ENCODE measurements at regions not wholly inside any gene's neighbourhood (a gene's known extent, or its start where the extent isn't known, plus 50 kb on each side); places are given as distances from the start of the nearest gene placed in this dataset.
"Not testable (repeated sequence)": the region's sequence is repeated elsewhere in the genome, so short reads cannot be mapped to it uniquely, and the experiment has no call there.

DNA sequence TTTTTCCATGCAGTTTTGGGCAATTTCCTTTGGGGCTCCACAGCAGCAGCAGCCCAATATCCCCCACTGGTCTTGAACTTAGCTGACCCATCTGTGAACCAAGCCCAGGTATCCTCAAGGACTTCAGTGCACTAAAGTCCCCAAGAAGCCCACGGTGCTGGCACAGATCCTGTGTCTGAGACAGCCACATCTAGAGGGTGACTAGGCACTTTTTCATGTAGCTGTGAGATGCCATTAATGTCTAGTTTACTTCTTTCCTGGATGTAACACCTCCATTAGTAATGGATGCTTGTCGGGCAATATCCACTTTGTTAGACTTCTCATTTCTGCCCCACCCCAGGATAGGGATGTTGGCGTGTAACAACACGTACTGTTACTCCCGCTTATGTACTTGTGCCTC is 117.9 kb downstream of the GPCPD1 start:
- no peak for DNase-seq

DNA sequence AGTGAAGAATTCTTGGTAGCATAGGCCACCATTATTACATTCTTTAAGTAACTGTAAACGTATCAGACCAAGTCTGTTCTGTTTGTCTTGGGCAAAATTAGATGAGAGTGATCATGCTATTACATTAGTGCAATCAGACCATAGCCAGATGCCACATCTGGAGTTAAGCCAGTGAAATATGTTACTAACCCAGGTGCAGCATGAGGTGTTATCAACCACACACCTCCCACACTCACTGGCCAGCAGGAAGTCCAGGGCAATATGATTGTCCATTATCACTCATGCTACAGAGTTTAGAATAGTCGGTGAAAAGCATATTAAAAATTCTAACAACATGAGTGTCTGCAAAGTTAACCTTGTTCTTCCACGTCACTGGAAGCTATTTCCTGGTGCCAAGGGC is 119.4 kb downstream of the GPCPD1 start:
- DNase-seq, result no peak

DNA sequence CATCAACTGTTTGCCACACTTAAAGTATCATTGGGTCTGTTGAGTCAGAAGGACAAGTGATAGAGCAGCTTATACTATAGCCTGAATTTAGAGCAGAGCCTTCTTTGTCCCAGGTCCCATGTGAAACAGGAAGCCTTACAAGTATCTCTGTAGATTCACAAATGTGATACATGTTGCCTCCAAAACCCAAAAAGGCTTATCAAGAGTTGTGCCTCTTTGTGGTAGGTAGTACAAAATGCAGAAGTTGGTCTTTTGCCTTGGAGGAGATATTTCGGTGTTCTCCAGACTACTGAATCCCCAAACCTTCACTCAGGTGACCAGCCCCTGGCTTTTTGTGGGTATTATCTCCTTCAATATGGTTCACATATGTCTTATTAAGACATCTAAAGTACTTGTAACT is 121.2 kb downstream of the GPCPD1 start:
- no peak for DNase-seq

DNA sequence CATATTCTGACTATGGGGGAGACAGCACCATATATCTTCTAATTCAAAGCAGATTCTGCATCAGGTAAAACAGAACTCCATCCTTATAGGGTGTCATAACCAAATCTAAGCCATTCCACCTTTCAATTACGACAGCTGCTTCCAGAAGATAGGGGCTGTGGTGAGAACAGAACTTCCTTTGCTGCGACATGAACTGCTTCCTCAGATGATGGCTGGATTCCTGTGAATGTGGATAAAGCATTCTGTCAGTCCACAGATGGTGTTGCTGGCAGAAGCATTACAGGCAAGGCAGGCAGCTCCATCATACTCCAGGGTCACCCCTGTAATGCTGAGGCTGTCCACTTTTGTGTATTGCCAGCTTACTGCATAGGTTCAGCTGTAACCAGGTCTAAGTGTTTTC is 122.0 kb downstream of the GPCPD1 start:
- DNase-seq, result no peak

DNA sequence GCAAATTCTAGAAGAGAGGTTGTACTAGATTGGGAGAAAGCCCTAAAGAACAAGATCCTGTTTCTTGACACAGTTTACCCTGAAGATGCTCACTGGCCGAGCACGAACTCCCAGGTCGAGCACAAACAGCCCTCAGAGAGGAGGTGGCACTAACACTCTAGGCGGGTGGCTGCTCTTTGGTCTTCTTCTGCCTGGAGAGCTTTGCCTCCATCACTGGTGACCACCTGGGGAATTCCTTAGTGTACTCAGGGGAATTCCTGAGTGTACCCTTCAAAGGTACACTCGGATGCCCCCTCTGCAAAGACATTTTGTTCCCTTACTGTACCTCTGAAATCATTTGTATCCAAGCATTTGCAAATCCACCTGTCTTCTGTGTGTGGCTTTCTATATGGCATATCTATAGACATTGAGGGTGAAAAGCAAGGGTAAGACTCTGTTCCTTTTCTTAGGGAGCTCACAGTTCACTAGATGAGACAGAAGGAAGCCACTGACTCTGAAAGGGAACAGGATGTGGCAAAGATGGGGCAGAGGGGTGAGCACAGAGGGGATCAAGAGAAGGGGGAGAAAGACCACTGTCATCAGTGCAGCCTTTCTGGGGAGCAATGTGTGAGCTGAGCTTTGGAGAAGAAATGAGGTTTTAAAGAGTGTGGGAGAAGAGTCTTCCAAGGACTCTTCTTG is 124.3 kb downstream of the GPCPD1 start:
- no peak for DNase-seq

DNA sequence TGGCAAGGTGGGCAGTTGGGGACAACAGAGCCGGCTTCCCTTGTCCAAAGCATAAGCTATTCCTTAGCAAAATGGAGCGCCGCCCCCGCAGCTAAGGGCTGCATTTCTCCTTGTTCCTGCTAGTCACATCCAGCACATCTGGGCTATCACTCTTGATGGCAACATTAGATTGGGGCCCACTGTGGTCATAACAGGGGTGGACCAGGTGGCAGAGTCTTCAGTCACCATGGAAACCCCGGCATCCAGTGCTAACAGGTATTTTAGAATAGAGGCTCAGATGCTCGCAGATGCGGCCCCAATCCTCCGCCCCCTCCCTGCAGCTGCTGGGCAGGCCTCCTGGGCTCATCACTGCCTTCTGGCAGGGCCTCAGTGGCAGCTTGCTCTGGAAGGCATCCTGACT is 125.9 kb downstream of the GPCPD1 start:
- DNase-seq, result no peak

DNA sequence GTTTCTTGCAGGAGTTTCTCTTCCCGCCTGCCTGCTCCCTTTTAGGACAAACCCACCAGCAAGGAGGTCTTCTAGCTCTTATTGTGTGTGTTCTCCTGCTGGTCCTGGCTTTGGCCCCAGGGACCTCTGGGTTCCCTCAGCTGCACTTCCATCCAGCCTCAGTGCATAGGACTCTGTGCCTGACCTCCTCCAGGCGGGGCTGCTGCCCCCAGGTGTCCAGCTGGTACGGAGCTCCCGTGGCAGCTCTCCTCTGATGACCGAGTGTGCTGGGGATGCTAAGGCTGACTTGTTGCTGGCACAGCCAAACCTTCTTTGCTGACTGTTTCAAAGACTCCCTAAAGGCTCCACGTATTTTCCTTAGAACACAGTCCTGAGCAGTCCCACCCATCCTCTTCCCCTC is 126.5 kb downstream of the GPCPD1 start:
- no peak for DNase-seq

DNA sequence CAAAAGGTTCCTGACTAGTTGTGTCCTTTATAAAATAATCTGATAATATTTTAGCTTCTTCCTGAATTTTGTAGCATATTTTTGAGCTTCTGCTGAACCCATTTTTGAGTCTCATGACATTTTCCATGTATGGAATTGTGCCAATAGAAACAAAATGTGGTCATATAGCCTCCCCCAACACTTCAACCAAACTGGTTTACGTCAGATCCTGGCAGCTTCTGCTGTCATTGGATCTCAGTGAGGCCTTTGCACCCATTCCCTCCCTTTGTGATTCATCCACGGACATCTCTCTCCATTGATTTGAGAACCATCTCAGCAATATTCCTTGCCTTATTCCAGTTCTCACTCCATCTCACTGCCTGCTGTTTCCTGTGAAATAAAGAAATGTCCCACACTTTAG is 128.0 kb downstream of the GPCPD1 start:
- DNase-seq, result no peak

DNA sequence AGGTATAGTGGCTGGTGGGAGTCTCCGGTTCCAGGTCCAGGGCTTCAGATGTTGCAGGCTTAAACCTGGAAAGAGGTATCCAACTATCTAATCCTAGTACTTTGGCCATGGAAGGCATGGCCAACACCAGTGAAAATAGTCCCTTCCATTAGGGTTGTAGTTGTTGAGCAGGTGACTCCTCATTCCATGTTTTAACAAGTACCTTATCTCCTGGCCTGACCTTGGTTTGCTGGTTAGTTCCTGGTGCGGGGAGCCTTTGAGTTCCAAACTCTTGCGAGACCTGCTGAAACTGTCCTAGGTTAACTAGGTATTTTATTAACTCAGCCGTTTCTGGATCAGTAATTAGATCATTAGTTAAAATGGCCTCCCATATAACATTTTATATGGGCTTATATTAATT is 128.9 kb downstream of the GPCPD1 start:
- no peak for DNase-seq

DNA sequence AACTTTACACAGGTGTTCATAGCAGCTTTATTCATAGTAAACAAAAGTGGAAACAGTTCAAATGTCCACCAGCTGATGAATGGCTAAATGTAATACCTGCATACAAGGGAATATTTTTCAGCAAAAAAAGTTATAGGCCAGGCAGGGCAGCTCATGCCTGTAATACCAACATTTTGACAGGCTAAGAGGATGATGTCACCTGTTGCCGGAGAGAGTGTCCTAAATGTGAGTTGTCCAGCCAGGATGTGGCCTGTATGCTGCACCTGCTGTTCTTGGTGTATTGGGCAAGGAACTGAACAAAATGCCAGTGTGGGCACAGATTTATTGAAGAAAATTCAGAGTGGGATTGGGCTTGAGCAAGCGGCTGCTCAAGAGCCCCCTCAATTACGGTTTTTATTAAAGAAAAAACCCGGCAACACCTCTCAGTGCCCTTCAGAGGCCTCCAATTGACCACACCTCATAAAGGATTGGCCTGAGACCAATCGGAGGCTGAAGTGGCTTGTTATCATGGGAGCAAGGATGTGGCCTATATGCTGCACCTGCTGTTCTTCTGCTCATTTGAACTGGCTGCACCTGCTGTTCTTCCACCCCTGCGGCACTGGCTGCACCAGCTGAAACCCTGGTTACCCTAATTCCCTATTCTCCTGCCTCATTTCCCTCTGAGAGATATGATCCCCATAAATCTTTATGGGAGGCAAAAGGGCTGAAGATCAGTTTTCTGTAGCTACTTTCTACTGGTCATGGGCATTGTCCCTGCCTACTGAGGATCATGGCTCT is 129.8 kb downstream of the GPCPD1 start:
- DNase-seq, result no peak

DNA sequence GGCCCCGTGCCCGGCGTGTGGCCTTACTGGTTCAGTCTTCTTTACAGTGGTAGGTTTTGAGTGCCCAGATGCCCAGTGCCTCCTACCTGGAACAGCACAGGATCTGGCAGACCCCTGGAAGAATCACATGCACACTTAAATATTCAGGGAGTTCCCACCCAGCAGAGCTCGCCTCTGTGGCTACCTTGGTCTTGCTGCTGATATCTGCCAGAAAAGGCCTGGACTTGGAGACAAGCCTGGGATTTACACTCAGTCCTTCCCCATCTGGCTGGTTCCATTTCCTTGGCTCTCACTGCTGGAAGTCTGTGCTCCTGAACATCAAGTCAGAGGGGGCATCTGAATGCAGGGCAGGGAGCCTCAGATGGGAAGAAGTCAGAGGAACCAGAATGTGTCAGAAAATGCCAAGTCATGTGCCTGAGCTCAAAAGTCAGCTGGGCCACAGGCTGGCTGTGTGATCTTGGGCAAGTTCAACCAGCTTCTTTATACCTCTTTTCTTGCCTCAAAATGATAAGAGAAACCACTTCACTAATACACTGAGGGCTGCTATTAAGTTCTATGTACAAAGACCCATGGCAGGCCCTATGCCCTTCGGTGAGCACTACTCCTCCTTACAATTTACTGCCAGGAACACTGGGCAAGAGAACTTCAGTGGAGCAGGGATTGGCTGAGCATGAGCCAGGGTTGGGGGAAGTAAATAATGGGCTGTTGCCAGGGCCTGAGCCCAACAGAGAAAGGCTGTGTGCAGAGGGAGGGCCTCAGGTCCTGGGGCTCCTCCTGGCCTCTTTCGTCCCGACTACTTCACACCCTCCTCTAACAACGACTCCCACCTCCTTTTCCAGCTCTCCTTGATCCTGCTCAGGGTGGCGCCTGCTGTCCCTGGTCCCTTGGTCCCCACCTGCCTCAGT is 135.9 kb downstream of the GPCPD1 start:
- DNase-seq, result peak in 7 of 58 donors; percentile 0 to 23 (median 10)

DNA sequence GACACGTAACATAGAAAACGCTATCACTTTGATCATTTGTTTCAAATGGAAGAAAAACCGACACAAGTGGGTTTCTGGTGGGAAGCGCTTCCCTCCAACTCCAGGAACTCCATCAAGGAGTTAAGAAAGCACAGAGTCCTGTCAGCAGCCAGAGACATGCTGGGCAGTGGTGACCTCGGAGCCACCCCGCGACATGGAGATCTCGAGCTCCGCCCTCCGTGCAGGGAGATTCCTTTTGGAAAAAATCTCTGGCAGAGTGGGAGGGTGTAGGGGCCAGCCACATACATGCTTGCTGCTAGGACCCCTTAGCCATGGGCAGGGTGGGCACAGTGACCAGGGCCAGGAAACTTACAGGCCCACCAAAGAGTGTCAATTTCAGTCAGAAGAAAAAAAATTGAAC is 138.9 kb downstream of the GPCPD1 start:
- DNase-seq, result not testable (repeated sequence)

DNA sequence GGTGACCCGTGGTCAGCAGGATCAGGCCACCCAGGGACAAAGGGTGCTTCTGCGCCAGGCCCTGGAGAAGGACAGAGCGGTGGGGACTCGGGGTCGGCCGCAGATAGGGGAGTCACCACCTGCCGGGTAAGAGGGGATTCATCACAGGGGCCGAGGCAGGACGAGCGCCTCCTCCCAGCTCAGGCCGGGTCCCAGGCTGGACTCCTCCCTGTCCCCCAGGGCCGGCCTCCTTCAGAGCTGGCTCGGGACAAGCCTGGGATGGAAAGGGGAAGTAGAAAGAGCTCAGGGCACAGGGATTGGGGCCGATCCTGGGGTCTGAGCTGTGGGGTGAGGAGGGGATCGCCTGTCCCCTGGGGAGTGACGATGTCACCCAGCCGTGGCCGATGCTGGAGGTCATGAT is 139.4 kb downstream of the GPCPD1 start:
- DNase-seq, result no peak

DNA sequence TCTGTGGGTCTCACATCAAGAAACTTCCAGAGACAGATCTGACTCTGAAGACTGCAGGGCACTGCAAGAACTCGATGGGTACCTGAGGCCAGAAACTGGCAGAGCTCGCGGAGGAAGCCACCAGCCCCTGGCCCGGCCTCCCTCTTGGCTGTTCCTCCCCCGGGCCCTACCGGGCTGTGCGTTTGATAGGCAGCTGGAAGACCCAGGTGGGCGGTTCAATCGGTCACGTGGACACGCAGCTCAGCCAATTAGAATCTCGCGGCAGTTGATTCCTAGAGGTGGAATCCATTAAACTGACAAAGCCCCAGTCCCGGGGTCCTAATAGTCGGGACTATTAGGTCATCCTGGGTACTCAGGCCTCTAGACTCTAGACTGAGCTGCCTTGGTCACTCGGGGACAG is 139.9 kb downstream of the GPCPD1 start:
- no peak for DNase-seq

DNA sequence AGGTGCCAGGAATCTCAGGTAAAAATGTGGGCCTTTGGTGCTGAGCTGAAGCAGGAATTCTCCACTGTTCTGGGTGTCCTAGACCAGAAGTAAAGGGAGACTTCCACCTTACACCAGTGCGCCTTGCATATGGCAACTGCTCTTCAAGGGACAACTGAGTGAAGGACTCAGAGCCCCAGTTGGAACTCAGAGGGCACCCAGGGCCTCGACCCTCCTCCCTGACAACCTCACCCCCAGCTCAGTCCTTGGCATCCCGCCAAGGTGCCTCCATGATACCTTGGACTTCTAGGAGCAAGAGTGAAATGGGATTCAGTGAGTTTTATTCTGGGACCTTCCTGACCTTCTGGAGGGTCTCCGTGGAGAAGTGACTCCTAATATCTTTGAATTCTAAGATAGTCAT is 140.3 kb downstream of the GPCPD1 start:
- DNase-seq, result no peak

DNA sequence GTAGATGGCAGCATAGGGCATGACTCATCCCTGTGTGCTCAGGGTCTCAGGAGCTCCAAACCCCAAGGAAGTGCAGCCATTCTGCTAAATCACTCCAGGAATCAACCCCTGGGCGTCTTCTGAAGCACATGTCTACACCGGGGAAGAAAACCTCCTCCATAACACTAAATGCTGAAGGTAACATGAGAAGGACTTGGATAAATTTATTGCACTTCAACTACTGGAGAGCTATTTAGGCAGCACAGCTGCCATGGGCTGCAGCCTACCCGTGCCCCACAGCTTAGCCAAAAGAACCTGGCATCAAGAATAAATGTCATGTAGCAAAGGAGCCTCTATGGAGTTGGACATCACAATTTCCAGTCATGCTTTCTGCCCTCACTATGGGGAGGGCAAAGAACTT is 141.7 kb downstream of the GPCPD1 start:
- DNase-seq, result no peak

DNA sequence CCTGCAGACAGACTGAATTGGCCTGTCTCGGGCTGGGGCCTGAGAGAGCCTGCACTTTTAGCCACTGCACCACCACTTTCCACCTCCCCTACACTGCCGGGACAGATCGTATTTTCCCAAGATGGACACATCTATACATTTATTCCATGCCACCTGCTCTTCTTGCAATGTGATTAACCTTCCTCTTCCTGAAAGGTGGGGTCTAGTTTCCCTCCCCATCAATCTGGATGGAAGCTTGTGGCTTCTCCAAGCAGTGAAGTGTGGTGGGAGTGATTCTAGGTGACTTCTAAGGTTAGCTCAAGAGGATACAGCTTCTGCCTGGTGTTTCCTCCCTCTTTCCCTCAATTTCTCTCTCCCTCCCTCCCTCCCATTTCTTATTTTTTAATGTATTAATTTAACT is 143.7 kb downstream of the GPCPD1 start:
- no peak for DNase-seq

DNA sequence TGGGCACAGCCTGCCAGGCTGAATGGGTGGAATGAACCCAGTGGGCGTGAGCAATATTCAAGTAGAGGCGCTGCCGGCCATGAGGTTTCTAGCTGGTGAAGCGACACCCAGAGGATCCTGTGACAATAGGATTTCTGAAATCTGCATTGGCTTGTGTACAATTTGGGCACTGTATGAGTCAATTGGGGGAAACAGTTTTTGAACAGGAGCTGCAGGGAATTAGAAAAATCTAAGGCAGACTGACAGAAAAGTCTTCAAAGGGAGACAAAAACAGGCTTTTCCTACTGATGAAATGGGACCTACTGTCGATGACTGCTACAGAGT is 145.2 kb downstream of the GPCPD1 start:
- no peak for DNase-seq

DNA sequence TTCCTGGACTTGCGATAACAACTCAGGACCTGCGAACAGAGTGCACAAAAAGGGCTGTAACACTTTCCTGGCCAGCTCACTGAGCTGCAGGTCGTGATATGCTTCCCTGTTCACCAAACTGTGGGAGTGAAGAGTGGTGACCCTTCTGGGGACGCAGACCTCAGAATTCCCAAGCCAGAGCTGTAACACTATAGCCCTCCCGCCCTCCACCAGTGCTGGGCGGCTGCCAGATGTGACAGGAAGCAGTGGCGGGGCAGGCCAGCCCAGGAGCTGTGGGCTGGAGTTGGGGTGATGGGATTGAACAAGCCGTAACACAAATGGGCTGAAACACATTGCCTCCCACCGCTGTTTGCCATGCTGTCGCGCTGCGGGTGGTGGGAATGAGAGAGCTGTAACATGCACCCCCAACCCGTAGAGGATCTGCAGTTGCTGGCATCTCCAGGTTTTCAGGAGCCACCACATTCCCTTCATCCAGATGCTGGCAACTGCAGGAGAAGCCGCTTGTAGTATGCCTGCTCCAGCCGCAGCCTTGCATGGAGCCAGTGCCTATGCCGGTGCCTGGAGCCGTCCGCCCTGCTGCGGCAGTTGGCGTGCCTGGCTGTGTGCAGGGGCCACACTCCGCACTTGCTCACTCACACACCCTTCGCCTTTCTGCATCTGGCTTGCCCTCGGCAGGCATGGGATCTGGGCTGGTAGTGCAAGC is 145.8 kb downstream of the GPCPD1 start:
- DNase-seq, result no peak

DNA sequence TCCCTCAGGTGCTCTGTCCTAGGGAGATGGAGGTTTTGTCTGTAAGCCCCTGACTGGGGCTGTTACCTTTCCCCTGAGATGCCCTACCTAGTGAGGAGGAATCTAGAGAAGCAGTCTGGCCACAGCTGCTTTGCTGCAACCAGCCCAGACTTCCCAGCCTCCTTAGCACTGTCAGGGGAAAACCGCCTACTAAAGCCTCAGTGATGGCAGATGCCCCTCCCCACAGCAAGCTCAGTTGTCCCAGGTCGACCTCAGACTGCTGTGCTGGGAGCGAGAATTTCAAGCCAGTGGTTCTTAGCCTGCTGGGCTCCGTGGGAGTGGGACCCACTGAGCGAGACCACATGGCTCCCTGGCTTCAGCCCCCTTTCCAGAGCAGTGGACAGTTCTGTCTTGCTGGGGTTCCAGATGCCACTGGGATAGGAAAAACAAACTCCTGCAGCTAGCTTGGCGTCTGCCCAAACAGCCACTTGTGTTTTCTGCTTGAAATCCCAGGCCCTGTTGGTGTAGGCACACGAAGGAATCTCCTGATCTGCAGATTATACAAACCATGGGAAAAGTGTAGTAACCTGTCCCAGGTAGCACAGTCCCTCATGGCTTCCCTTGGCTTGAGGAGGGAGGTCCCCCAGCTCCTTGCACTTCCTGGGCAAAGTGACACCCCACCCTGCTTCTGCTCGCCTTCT is 146.4 kb upstream of the PROKR2 start:
- no peak for DNase-seq

DNA sequence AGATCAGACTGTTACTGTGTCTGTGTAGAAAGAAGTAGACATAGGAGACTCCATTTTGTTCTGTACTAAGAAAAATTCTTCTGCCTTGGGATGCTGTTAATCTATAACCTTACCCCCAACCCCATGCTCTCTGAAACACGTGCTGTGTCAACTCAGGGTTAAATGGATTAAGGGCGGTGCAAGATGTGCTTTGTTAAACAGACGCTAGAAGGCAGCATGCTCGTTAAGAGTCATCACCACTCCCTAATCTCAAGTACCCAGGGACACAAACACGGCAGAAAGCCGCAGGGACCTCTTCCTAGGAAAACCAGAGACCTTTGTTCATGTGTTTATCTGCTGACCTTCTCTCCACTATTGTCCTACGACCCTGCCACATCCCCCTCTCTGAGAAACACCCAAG is 137.0 kb upstream of the PROKR2 start:
- not testable (repeated sequence) for DNase-seq

All from anterior cingulate cortex (tissue), 58 donors.